ENCODE measurements at regions not wholly inside any gene's neighbourhood (a gene's known extent, or its start where the extent isn't known, plus 50 kb on each side); places are given as distances from the start of the nearest gene placed in this dataset.

DNA sequence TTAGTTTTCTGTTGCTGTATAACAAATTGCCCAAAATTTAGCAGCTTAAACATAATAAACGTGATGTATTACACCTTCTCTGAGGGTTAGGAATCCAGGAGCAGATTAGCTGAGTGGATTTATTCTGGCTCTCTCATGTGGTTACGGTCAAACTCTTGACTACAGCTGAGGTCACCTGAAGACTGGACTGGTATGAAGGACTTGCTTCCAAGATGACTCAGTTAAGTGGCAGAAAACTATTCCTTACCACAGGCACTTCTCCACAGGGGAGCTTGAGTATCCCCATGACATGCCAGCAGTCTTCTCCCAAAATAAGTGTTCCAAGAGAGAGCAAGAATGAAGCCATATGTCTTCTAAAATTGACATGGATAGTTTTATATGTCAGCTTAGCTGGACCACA lies 957.2 kb upstream of the GHITM start:
- no peak for DNase-seq
- Histone ChIP-seq H3K4me1 (no peaks in the 10 kb centered on the region), H3K4me3 (ENCODE audit: low read depth, low read length) (no peak overlapping the region), H3K27me3 (no peaks in the 10 kb centered on the region), H3K9me3 (no peaks in the 10 kb centered on the region), H3K36me3 (no peaks in the 10 kb centered on the region)
- TF ChIP-seq, protein P1, sequence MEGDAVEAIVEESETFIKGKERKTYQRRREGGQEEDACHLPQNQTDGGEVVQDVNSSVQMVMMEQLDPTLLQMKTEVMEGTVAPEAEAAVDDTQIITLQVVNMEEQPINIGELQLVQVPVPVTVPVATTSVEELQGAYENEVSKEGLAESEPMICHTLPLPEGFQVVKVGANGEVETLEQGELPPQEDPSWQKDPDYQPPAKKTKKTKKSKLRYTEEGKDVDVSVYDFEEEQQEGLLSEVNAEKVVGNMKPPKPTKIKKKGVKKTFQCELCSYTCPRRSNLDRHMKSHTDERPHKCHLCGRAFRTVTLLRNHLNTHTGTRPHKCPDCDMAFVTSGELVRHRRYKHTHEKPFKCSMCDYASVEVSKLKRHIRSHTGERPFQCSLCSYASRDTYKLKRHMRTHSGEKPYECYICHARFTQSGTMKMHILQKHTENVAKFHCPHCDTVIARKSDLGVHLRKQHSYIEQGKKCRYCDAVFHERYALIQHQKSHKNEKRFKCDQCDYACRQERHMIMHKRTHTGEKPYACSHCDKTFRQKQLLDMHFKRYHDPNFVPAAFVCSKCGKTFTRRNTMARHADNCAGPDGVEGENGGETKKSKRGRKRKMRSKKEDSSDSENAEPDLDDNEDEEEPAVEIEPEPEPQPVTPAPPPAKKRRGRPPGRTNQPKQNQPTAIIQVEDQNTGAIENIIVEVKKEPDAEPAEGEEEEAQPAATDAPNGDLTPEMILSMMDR (IDR thresholded peaks at IDR 0.05; ENCODE audit: low read depth, low read length): no peak

DNA sequence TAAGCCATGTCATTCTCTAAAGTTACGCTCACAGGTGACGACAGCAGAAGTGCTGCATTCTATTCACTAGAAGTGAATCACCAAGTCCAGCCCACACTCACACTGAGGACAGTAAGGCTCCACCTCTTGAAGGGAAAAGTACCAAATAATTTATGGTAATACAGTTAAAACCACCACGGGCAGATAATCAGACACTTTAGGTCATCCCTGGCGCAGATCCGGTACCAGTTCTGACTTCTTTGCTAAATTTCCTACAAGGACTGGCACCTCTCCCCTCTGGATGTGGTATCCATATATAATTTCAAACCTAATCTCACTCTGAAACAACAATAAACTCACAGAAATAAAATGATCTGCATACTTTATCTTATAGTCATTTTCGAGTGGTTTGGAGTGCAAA lies 954.7 kb upstream of the GHITM start:
- H3K9me3 ChIP-seq: no peaks in the 10 kb centered on the region
- no peaks in the 10 kb centered on the region for H3K36me3 ChIP-seq
- H3K4me3 ChIP-seq (ENCODE audit: low read depth, low read length): no peak overlapping the region
- H3K27me3 ChIP-seq: no peaks in the 10 kb centered on the region
- no peak for DNase-seq
- H3K4me1 ChIP-seq: no peaks in the 10 kb centered on the region
- TF ChIP-seq, protein P1 (IDR thresholded peaks at IDR 0.05; ENCODE audit: low read depth, low read length): no peak

DNA sequence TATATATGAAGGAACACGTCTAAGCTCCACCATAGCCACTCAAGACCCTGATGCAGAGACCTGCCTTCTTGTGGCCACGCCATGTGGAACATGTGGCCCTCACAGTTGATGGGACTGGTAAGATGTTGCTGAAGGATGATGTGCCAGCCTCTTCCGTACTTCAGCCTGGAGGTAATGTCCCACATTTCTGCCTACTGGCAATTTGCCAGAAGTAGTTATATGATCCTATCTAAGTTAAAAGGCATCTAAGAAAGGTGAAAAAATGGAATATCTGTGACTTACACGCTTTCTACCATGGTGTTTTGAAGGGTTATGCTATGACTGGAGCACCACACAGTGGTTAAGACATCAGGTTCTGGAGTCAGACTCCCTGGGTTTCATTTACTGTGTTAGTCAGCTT lies 948.7 kb upstream of the GHITM start:
- TF ChIP-seq, protein P1 (IDR thresholded peaks at IDR 0.05; ENCODE audit: low read depth, low read length): no peak
- H3K4me1 ChIP-seq: no peaks in the 10 kb centered on the region
- no peak for DNase-seq
- no peaks in the 10 kb centered on the region for H3K36me3 ChIP-seq
- no peak overlapping the region for H3K4me3 ChIP-seq (ENCODE audit: low read depth, low read length)
- H3K27me3 ChIP-seq: no peaks in the 10 kb centered on the region
- no peaks in the 10 kb centered on the region for H3K9me3 ChIP-seq

DNA sequence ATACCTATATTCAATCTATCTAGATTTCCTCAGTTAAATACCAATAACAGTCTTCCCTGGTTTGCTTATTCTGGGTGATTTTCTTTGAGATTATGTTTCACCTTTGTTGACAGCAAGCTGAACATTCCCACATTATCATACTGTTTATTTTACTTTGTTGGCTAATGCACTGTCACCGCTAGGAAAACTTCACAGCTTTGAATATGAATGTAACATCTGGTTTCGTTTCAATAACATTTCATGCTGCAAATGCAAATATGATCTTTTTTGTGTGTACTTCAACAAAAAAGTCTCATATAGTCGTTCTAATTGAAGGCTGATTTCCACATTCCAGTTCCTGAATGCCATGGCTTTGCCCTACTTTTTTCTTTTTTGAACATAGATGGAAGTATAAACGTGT lies 946.3 kb upstream of the GHITM start:
- TF ChIP-seq, protein P1 (IDR thresholded peaks at IDR 0.05; ENCODE audit: low read depth, low read length): no peak
- H3K9me3 ChIP-seq: no peaks in the 10 kb centered on the region
- H3K4me3 ChIP-seq (ENCODE audit: low read depth, low read length): no peak overlapping the region
- no peaks in the 10 kb centered on the region for H3K27me3 ChIP-seq
- no peak for DNase-seq
- no peaks in the 10 kb centered on the region for H3K36me3 ChIP-seq
- no peaks in the 10 kb centered on the region for H3K4me1 ChIP-seq

DNA sequence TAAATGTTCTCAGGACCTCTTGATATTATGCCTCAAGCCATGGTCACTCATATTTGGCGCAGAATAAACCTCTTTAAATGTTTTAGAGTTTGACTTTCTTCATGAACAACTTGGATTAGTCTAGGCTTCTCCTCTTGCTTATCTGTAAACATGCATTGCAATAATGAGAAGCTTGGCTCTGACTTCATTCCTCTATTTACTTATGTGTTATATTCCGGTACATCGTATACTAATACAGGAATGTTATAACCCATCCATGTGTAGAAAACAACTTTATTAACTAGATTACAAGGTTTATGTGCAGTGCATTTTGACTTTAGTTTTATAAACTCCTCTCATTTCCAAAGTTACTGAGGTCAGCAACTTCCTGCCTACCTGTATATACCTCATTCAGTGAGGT lies 944.3 kb upstream of the GHITM start:
- Histone ChIP-seq H3K4me1 (no peaks in the 10 kb centered on the region), H3K27me3 (no peaks in the 10 kb centered on the region), H3K4me3 (ENCODE audit: low read depth, low read length) (no peak overlapping the region), H3K36me3 (no peaks in the 10 kb centered on the region), H3K9me3 (no peaks in the 10 kb centered on the region)
- TF ChIP-seq, protein P1 (IDR thresholded peaks at IDR 0.05; ENCODE audit: low read depth, low read length): no peak
- no peak for DNase-seq

DNA sequence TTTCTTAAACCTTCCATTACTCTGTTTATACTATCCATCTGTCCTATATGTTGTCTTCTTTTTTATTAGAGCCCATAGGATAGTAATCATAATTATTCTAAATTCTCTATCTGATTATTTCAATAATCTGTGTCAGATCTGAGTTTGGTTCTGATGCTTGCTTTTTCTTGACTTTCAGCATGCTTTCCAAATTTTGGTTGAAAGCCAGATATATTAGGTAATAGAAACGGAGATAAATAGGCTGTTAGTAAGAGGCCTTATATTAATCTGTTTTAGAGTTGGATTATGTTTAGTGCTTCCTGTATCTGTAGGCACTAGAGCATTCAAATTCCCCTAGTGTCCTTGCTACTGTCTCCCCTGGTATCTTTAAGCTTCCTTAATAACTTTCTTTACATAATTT lies 939.9 kb upstream of the GHITM start:
- H3K4me1 ChIP-seq: no peaks in the 10 kb centered on the region
- no peak for DNase-seq
- TF ChIP-seq, protein P1 (IDR thresholded peaks at IDR 0.05; ENCODE audit: low read depth, low read length): no peak
- H3K9me3 ChIP-seq: no peaks in the 10 kb centered on the region
- H3K27me3 ChIP-seq: no peaks in the 10 kb centered on the region
- H3K4me3 ChIP-seq (ENCODE audit: low read depth, low read length): no peak overlapping the region
- no peaks in the 10 kb centered on the region for H3K36me3 ChIP-seq

Data from BE2C (cell line).